T-helper 2 cell (primary cell): ENCODE measurements at regions not wholly inside any gene's neighbourhood (a gene's known extent, or its start where the extent isn't known, plus 50 kb on each side); places are given as distances from the start of the nearest gene placed in this dataset.
"Not testable (repeated sequence)": the region's sequence is repeated elsewhere in the genome, so short reads cannot be mapped to it uniquely, and the experiment has no call there.

ENCODE experiments used
- DNase-seq, 5 experiments: peaks; one replicate each; pipeline versions ENCODE4 v3.0.0 to v3.0.0-alpha.2; 2012 to 2022

- DNase-seq = no peak
These were observed 1017.1 kb upstream of the HS3ST1 start for GRCh38 chr4:12445711-12446235.

- no peak for DNase-seq
These were observed 1011.1 kb upstream of the HS3ST1 start for GRCh38 chr4:12439633-12440305.

GRCh38 chr4:12431259-12431658, 1002.6 kb upstream of the HS3ST1 start:
- DNase-seq = not testable (repeated sequence)

- no peak for DNase-seq
These were observed 992.7 kb upstream of the HS3ST1 start for GRCh38 chr4:12421364-12421763.

GRCh38 chr4:12416755-12417154, 988.1 kb upstream of the HS3ST1 start:
- DNase-seq = no peak

GRCh38 chr4:12414181-12414812, 985.6 kb upstream of the HS3ST1 start:
- no peak for DNase-seq

GRCh38 chr4:12411072-12411471, 982.4 kb upstream of the HS3ST1 start:
- DNase-seq = no peak

GRCh38 chr4:12409507-12410190, 981.0 kb upstream of the HS3ST1 start:
- no peak for DNase-seq

- no peak for DNase-seq
These were observed 979.7 kb upstream of the HS3ST1 start for GRCh38 chr4:12408364-12408763.

- no peak for DNase-seq
These were observed 974.5 kb upstream of the HS3ST1 start for GRCh38 chr4:12403175-12403574.

GRCh38 chr4:12399781-12400180, 971.1 kb upstream of the HS3ST1 start:
- no peak for DNase-seq

- DNase-seq = no peak
These were observed 965.1 kb upstream of the HS3ST1 start for GRCh38 chr4:12393631-12394262.

GRCh38 chr4:12389604-12390003, 960.9 kb upstream of the HS3ST1 start:
- DNase-seq = no peak

GRCh38 chr4:12382567-12382966, 953.9 kb upstream of the HS3ST1 start:
- no peak for DNase-seq

- no peak for DNase-seq
These were observed 950.5 kb upstream of the HS3ST1 start for GRCh38 chr4:12379191-12379590.

GRCh38 chr4:12375805-12376204, 947.1 kb upstream of the HS3ST1 start:
- no peak for DNase-seq

- not testable (repeated sequence) for DNase-seq
These were observed 937.2 kb upstream of the HS3ST1 start for GRCh38 chr4:12365869-12366268.

- DNase-seq = no peak
These were observed 931.7 kb upstream of the HS3ST1 start for GRCh38 chr4:12360391-12360790.

- DNase-seq = no peak
These were observed 930.7 kb upstream of the HS3ST1 start for GRCh38 chr4:12359420-12359819.

GRCh38 chr4:12333083-12333482, 904.4 kb upstream of the HS3ST1 start:
- DNase-seq = not testable (repeated sequence)

GRCh38 chr4:12324965-12325364, 896.3 kb upstream of the HS3ST1 start:
- no peak for DNase-seq

GRCh38 chr4:12319765-12320164, 891.1 kb upstream of the HS3ST1 start:
- DNase-seq = no peak

GRCh38 chr4:12304905-12305304, 876.2 kb upstream of the HS3ST1 start:
- DNase-seq = no peak
